OCI-LY3 (cell line): ENCODE measurements at regions not wholly inside any gene's neighbourhood (a gene's known extent, or its start where the extent isn't known, plus 50 kb on each side); places are given as distances from the start of the nearest gene placed in this dataset.

Source experiments
- EZH2phosphoT487 ChIP-seq: fragments of 200-600 bp; shearing (Covaris generic); IDR thresholded peaks from 2 replicates; pipeline ENCODE4 v1.6.1; 2018; ENCODE audit warnings: antibody characterized with exemption, mixed run types, low read depth
- TF ChIP-seq, protein P1 (sequence below): fragments of 200-600, 300-600 bp; sonication (generic); IDR thresholded peaks from 2 replicates; pipeline ENCODE4 v1.5.1; 2014; ENCODE audit warnings: antibody characterized with exemption, low read length, low read depth

DNA sequence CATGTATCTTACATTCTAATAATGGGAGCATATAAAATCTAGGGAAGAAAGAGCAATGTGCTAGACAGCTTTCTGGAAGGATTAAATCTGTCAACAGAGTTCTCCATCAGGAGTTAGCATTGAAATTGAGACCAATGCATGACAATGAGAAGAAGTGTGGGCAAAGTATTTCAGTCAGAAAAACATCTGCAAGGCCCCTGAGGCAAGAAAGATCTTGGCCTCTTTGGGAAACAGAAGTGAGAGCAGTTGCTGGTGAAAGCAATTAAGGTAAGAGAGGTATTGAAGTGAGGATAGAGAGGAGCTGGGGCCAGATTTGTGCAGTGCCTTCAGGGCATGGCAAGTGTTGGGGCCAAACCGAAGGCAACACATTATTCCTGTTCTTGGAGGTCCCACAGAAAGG is 999.1 kb downstream of the STPG2 start:
- TF ChIP-seq, protein P1, sequence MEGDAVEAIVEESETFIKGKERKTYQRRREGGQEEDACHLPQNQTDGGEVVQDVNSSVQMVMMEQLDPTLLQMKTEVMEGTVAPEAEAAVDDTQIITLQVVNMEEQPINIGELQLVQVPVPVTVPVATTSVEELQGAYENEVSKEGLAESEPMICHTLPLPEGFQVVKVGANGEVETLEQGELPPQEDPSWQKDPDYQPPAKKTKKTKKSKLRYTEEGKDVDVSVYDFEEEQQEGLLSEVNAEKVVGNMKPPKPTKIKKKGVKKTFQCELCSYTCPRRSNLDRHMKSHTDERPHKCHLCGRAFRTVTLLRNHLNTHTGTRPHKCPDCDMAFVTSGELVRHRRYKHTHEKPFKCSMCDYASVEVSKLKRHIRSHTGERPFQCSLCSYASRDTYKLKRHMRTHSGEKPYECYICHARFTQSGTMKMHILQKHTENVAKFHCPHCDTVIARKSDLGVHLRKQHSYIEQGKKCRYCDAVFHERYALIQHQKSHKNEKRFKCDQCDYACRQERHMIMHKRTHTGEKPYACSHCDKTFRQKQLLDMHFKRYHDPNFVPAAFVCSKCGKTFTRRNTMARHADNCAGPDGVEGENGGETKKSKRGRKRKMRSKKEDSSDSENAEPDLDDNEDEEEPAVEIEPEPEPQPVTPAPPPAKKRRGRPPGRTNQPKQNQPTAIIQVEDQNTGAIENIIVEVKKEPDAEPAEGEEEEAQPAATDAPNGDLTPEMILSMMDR: no peak
- TF ChIP-seq EZH2phosphoT487: no peak
